Osteoblast (primary cell): ENCODE measurements at regions not wholly inside any gene's neighbourhood (a gene's known extent, or its start where the extent isn't known, plus 50 kb on each side); places are given as distances from the start of the nearest gene placed in this dataset.

Experiments
- DNase-seq: peaks from one replicate; pipeline ENCODE4 v3.0.0; 2011; ENCODE audit warnings: low spot score, mixed read lengths; ENCODE audit not compliant: insufficient read length; ENCODE audit errors: missing footprints
- H2AFZ ChIP-seq: 2 replicates; pipeline ENCODE4 v1.6.0; 2011; ENCODE audit warnings: mild to moderate bottlenecking, low read length
- H3K27ac ChIP-seq: 2 replicates; pipeline ENCODE4 v1.5.1; 2011; ENCODE audit warnings: mild to moderate bottlenecking, low read depth, low read length, moderate library complexity
- H3K27me3 ChIP-seq: 2 replicates; pipeline ENCODE4 v1.6.0; 2012; ENCODE audit warnings: mild to moderate bottlenecking, control low read depth, inconsistent platforms, low read length, moderate library complexity; ENCODE audit not compliant: insufficient read depth
- H3K36me3 ChIP-seq: 2 replicates; pipeline ENCODE4 v1.5.1; 2011; ENCODE audit warnings: mild to moderate bottlenecking, low read length, control low read depth, moderate library complexity; ENCODE audit not compliant: insufficient read depth
- H3K4me1 ChIP-seq: 2 replicates; pipeline ENCODE4 v1.5.1; 2011; ENCODE audit warnings: mild to moderate bottlenecking, low read length, control low read depth, moderate library complexity; ENCODE audit not compliant: insufficient read depth
- H3K4me2 ChIP-seq: 2 replicates; pipeline ENCODE4 v1.6.0; 2011; ENCODE audit warnings: mild to moderate bottlenecking, low read length; ENCODE audit not compliant: insufficient read depth
- H3K4me3 ChIP-seq: fragments of 200-600 bp; sonication (generic); 3 replicates; pipeline ENCODE4 v1.5.1; 2012; ENCODE audit warnings: mild to moderate bottlenecking, low read length, inconsistent platforms; ENCODE audit not compliant: insufficient read depth
- H3K79me2 ChIP-seq: 2 replicates; pipeline ENCODE4 v1.6.0; 2012; ENCODE audit warnings: mild to moderate bottlenecking, low read length, control low read depth, inconsistent platforms; ENCODE audit not compliant: insufficient read depth
- H3K9me3 ChIP-seq: 2 replicates; pipeline ENCODE4 v1.5.1; 2011; ENCODE audit warnings: low read depth, low read length, control low read depth
- H4K20me1 ChIP-seq: 2 replicates; pipeline ENCODE4 v1.6.0; 2012; ENCODE audit warnings: mild to moderate bottlenecking, low read length, control low read depth; ENCODE audit not compliant: insufficient read depth
- CTCF ChIP-seq: IDR thresholded peaks from 2 replicates; pipeline ENCODE4 v1.5.1; 2011; ENCODE audit warnings: mild to moderate bottlenecking, low read depth, low read length, moderate library complexity; ENCODE audit errors: extremely low read depth

GRCh38 chr14:40398981-40399380 is 966.7 kb upstream of the FBXO33 start:
- H3K4me3 ChIP-seq: no peak overlapping the region
- no peak overlapping the region for H3K4me2 ChIP-seq
- no peak for DNase-seq
- H2AFZ ChIP-seq: no peak overlapping the region
- H3K9me3 ChIP-seq: no peaks in the 10 kb centered on the region
- H4K20me1 ChIP-seq: no peaks in the 10 kb centered on the region
- no peaks in the 10 kb centered on the region for H3K27me3 ChIP-seq
- H3K79me2 ChIP-seq: no peaks in the 10 kb centered on the region
- no peaks in the 10 kb centered on the region for H3K4me1 ChIP-seq
- no peaks in the 10 kb centered on the region for H3K36me3 ChIP-seq
- no peak for TF ChIP-seq CTCF
- no peak overlapping the region for H3K27ac ChIP-seq

GRCh38 chr14:40394634-40395340 is 962.6 kb upstream of the FBXO33 start:
- no peaks in the 10 kb centered on the region for H3K79me2 ChIP-seq
- no peak for DNase-seq
- H3K4me1 ChIP-seq: no peaks in the 10 kb centered on the region
- H2AFZ ChIP-seq: no peak overlapping the region
- H4K20me1 ChIP-seq: no peaks in the 10 kb centered on the region
- no peak overlapping the region for H3K4me2 ChIP-seq
- H3K27me3 ChIP-seq: no peaks in the 10 kb centered on the region
- TF ChIP-seq CTCF: no peak
- no peaks in the 10 kb centered on the region for H3K9me3 ChIP-seq
- H3K27ac ChIP-seq: no peak overlapping the region
- no peak overlapping the region for H3K4me3 ChIP-seq
- no peaks in the 10 kb centered on the region for H3K36me3 ChIP-seq

- Histone ChIP-seq H3K4me2 (no peak overlapping the region), H3K9me3 (no peaks in the 10 kb centered on the region), H3K4me1 (no peaks in the 10 kb centered on the region), H4K20me1 (no peaks in the 10 kb centered on the region), H2AFZ (no peak overlapping the region), H3K27me3 (no peaks in the 10 kb centered on the region), H3K36me3 (no peaks in the 10 kb centered on the region), H3K4me3 (no peak overlapping the region), H3K27ac (no peak overlapping the region), H3K79me2 (no peaks in the 10 kb centered on the region)
- DNase-seq: no peak
- no peak for TF ChIP-seq CTCF
These were observed 960.9 kb upstream of the FBXO33 start for GRCh38 chr14:40393143-40393542.

GRCh38 chr14:40386433-40386832 is 954.2 kb upstream of the FBXO33 start:
- Histone ChIP-seq H3K79me2 (no peaks in the 10 kb centered on the region), H3K27ac (no peak overlapping the region), H3K9me3 (no peaks in the 10 kb centered on the region), H3K4me1 (no peaks in the 10 kb centered on the region), H3K4me3 (no peak overlapping the region), H3K27me3 (no peaks in the 10 kb centered on the region), H4K20me1 (no peaks in the 10 kb centered on the region), H3K36me3 (no peaks in the 10 kb centered on the region), H2AFZ (no peak overlapping the region), H3K4me2 (no peak overlapping the region)
- no peak for TF ChIP-seq CTCF
- DNase-seq: no peak
